ENCODE measurements at regions not wholly inside any gene's neighbourhood (a gene's known extent, or its start where the extent isn't known, plus 50 kb on each side); places are given as distances from the start of the nearest gene placed in this dataset.

GRCh38 chr18:68391801-68392200 is 323.1 kb downstream of the TMX3 start:
- TF ChIP-seq CTCF (IDR thresholded peaks at IDR 0.05) (no peak), POLR2A (IDR thresholded peaks at IDR 0.05) (no peak), EP300 (IDR thresholded peaks at IDR 0.05) (no peak)

Data from ovary (tissue), 3 donors.